HepG2 (cell line): ENCODE measurements at regions not wholly inside any gene's neighbourhood (a gene's known extent, or its start where the extent isn't known, plus 50 kb on each side); places are given as distances from the start of the nearest gene placed in this dataset.

Experiments used
- TARDBP ChIP-seq: sonication (generic); formaldehyde crosslinking; IDR thresholded peaks from 2 replicates; pipeline ENCODE4 v1.8.0; 2022; ENCODE audit warnings: mild to moderate bottlenecking, missing genetic modification reagents
- ZNF317 ChIP-seq: sonication (generic); formaldehyde crosslinking; IDR thresholded peaks from 2 replicates; pipeline ENCODE4 v1.5.0; 2020; ENCODE audit warnings: mild to moderate bottlenecking, missing genetic modification reagents
- ZNF891 ChIP-seq: sonication (generic); formaldehyde crosslinking; IDR thresholded peaks from 2 replicates; pipeline ENCODE4 v1.5.0; 2020; ENCODE audit warnings: mild to moderate bottlenecking, missing genetic modification reagents

- TF ChIP-seq ZNF891 (CRISPR knock-in tag): no peak
- no peak for TF ChIP-seq TARDBP (CRISPR knock-in tag)
- TF ChIP-seq ZNF317 (CRISPR knock-in tag): no peak
These were observed 204.2 kb downstream of the CYLD start for GRCh38 chr16:50946098-50946497.
